Limb (tissue), 2 donors: ENCODE measurements at regions not wholly inside any gene's neighbourhood (a gene's known extent, or its start where the extent isn't known, plus 50 kb on each side); places are given as distances from the start of the nearest gene placed in this dataset.
"Not testable (repeated sequence)": the region's sequence is repeated elsewhere in the genome, so short reads cannot be mapped to it uniquely, and the experiment has no call there.

Source experiments
- DNase-seq, 2 donors: peaks; one replicate each; pipeline ENCODE4 v3.0.0-alpha.2; 2016; ENCODE audit errors: extremely low spot score in 2 of 2

DNA sequence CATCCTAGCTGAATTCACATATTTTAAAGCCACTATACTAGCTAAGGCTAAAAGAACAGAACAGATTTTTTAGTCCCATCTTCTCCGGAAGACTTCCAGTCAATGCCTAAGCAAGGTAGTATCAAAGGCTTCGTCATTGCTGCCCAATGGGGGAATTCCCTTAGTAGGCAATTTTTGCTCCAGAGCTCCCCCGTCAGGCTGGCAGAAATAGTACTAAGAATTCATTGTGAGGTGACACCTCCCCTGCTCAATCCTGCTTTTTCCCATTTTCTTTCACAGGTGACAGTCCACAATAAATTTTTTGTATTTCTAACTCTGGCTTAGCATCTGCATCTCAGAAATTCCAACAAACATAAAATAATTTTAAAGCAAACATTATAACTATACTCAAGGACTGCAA lies 52.8 kb upstream of the SRSF6 start:
- no peak for DNase-seq

DNA sequence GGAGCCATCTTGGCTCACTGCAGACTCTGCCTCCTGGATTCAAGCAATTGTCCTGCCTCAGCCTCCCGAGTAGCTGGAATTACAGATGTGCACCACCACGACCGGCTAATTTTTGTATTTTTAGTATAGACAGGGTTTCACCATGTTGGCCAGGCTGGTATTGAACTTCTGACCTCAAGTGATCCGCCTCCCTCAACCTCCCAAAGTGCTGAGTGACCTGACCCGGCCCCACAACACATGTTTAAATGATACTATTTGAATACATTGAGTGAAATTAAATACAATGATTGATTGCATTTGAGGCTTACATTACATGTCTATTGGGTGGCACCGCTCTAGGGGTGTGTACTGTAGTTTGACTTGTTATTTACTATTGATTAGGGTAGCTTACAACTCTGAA lies 56.8 kb upstream of the SRSF6 start:
- not testable (repeated sequence) for DNase-seq

DNA sequence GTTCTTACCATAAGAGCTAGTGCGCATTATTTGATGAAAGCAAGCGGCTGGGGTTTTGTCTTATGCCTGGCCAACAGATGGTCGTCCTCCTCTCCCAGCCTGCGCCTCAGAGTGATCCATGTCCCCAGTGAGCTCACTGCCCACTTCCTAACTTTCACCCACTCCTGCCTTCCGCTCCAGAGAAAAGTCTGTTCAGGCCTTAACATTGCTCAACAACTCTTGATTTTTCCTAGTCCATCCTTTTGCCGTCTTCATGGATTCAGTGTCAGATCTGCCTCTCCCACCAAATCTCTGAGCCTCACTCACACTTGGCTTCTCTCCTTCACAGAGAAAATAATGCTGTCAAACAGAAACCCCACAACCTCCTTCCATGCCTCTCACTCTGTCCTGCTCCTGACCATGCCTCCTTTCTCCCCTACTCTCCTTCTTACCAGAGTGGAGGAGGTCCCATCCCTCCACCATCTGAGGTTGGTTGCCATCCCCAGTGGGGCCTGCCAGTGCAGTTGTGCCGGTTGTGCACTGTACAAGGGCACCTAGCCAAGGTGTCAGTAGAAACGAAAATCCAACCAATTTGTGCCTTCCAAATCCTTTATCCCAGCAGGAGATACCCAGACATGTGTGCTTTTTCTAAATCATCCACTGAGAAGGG lies 58.9 kb upstream of the SRSF6 start:
- DNase-seq = no peak

DNA sequence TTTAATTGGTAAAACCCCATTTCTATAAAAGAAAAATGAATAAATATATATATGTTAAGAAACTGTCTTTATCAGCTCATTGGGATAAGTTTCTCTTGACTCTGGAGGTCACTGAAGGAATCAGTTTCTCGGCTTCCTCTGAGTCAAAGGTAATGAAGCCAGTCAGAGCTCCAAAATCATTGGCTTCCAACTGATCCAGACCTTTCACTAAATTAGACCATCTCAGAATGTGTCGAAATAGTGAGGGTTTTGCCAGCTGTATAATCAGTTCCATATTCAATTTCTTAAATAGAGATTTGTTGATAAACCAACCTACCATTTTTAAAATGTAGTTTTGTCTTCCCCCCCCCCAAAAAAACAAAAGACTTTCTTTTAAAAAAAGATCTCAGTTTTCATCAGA lies 60.5 kb upstream of the SRSF6 start:
- no peak for DNase-seq

DNA sequence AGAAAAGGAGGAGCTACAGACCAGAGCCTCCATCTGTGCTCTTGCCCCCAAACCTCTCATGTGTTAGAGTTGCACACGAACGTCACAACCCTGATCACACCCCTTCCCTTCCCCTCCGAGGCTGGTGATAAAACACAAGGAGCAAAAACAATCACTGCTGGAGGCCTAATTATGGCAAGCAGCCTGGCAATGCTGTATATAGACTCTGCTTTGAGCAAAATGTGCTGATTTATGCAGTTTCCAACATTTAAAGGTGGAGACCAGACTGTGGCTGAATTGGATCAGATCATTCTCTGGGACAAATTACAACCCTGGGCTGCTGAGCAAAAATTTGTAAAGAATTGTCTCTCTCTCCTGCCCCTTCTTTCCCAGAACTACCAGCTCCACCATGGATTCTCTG lies 64.6 kb upstream of the SRSF6 start:
- no peak for DNase-seq

DNA sequence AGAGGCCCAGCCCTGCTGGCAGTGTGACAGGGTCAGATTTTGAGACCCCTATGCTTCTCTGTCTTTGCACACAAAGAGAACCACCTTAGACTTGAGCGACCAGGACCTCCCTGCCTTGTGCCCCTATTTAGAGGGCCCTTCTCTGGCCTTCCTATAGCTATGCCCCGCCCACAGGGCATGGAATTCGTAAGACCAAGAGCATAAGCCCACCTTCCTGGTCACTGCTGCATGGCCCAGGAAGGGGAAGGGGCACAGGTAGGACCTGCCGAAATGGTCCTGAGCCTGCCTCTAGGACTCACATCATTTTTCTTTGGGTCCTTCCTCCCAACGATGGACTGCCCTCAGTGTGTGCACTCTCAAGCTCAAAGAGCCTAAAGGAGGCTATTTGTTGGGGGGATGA lies 65.1 kb upstream of the SRSF6 start:
- no peak for DNase-seq

DNA sequence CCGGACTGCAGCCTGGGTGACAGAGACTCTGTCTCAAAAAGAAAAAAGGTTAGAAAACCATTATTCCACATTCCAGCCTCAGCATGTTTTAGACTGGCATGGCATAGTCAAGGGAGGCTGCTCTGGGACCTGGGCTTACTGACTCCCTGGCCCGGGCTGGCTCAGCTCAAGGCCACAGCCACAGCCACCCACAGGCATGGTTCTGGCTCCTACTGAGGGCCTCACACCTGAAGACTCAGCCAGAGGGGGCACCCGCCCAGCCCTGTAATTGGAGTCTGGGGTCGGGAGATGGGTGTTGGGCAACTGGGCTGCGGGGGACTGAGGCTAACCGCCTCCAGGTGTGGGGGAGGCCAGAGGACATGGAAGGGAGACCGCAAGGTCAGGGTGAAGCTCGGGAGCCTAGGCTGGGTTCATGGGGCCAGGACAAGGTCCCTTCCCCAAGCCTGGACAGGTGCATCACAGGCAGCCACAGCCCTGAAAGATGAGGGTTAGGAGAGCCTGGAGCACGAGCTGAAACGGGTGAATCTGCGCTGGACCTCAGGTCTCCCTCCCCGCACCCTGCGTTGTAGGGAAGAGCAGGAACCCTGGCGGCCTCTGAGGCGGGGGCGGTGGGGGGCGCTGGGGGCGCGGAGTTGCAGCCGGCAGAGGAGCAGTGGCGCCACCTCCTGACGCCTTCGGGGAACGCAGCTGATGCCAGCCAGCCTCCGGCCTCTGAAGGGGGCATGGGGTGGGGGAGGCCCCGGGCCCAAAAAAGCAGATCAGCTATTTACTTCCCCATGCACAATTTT lies 67.7 kb upstream of the SRSF6 start:
- DNase-seq = peak in 1 of 2 donors; percentile 45

DNA sequence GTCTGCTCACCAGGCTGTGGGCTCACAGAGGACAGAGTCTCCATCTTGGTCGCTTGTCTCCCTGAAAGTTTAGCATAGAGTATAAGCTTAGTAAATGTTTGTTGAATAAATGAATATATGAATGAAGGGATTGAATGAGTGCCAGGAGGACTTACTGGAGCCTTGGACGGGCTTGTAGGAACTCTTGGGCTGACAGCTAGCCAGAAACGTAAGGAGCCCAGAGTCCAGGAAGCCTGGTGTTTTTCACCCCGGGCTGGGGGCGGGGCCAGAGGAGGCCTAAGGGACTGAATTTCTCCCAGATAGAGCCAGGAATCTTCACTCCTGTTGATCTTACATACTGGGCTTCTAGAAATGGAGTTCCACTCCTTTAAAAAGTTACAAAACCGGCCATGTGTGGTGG lies 68.5 kb upstream of the SRSF6 start:
- no peak for DNase-seq

DNA sequence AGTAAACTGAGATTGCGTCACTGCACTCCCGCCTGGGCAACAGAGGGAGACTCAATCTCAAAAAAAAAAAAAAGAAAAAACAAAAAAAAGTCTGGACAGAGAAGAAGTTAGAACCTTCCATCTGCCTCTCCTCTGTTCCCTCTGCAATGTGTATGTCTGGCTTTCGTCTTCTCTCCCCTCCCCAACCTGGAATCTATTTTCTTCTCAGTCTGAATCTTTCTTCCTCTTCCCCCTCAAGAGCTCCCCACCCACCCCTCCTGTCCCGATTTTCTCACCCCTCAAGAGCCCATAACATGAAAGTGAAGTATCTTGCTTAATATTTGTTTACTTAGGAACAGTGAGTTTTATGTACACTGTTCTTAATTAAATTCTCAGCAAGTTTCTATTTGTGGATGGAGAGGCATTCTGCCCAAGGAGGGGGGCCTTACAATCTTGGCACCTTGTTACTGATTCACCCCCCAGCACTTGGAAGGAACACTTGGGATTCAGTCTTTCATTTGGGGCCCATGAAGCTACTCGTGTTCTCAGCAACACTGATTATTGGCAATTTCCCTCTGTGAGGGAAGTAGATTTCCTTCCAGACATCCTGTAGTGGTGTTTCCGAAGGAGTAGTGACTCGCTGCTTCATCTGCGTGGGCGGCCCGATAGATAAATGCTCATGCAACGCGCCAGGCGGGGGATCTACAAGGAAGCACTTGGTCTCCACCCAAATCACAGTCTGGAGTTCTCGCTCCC lies 69.3 kb upstream of the SRSF6 start:
- peak in 1 of 2 donors; percentile 22 for DNase-seq

DNA sequence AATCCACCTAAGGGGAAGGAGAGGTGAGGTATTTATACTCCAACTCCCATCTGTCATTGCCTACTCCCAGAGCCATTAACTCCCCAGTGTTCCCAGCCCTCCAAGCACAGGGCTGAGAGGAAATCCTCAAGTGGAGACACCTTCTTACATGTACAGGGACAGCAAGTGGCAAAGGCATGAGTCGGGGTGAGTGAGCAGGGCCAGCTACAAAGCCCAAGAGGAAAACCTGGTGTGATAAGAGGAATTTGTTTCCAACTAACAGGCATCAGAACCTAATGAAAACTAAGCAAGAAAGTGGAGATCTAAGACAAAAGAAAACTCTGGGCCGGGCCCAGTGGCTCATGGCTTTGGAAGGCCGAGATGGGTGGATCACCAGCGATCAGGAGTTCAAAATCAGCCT lies 70.0 kb upstream of the SRSF6 start:
- no peak for DNase-seq

DNA sequence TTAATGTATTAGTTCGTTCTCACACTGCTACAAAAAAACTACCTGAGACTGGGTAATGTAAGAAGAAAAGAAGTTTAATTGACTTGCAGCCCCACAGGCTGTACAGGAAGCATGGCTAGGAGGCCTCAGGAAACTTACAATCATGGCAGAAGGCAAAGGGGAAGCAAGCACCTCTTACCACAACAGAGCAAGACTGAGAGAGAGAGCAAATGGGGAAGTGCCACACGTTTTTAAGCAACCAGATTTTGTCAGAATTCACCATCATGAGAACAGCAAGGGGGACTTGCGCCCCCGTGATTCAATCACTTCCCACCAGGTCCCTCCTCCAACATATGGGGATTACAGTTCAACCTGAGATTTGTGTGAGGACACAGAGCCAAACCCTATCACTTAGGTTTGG lies 70.8 kb upstream of the SRSF6 start:
- DNase-seq = no peak

DNA sequence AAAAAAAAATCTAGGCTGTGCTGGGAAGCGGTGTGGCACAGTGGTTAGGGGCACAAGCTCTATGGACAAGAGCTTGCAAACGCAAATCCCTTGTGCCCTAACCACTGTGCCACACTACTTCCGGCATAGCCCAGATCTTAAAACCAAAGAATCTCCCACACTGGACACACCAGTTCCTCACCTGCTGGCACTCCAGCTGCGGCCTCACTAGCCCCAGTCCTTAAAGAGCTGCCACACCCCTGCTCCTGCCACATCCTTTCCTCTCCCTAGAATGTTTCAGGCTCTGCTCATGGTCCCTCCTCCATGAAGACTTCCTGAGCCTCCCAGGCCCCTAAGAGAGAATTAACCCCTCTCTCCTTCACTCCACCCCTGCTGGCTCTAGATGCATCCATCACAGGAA lies 71.8 kb upstream of the SRSF6 start:
- DNase-seq = no peak

DNA sequence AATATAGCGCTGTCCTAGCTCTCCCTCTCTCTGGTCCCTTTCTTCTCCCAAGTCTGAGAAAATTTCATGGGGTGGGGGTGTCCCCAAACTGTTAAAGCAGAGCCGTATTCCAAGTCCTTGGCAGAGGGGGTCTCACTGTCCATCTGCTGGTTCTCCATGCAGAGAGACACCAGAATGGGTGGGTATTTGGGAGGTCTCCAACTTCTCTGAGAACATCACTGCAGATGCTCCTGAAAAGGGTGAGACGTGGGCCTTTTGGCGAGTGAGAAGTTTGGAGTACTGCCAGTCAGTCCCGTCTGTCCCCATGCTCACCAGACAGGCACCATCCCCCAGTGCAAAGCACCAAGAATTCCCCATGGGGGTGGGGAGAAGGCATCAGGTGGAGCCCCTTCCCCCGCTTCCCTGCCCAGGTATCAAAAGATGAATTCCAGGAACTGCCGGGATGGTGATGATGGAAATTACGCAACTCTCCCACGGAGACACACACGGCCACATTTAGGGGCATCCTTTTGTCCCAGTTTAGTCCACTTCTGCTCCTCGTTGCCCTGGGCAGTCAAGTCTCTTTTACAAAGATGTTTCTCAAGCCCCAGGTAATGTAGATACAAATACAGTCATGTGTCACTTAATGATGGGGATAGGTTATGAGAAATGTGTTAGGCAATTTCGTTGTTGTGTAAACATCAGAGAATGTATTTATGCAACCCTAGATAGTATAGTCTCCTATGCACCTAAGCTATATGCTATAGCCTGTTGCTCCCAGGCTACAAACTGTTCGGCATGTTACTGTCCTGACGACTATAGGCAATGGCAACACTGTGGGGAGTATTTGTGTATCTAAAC lies 73.4 kb upstream of the SRSF6 start:
- DNase-seq = no peak

DNA sequence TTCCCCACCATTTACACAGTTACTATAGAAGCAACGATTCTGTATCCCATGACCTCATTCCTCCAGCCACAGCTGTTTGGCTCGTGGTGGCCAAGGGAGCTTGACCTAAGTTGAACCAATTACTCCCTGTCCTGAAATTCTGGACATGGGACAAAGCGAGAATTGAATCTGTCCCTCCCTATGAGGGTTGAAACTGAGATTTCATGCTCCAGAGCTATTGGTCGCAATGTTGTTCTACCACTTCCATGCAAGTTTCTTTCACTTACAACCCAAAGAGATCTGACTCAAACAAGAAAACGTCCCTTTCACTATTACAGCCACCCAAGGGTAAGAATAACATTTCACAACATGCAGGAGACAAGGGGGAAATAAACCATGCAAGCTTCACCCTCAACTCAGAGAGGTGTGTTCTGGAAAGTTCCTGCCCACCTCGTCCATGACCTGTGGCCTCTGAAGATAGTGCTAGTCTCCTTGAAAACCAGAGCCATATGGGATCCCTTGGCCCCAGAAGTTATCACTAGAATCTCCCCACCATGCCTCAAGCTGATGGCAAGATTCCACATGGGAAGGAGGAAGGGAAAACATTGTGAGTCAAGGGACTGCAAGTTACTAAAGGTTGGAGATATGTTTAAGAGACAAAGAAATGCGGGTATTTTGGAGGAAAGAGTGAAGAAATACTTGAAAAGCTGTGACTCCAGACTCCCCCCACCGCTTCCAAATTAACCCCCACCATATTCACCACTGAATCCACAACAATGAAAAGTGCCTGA lies 74.5 kb upstream of the SRSF6 start:
- no peak for DNase-seq

DNA sequence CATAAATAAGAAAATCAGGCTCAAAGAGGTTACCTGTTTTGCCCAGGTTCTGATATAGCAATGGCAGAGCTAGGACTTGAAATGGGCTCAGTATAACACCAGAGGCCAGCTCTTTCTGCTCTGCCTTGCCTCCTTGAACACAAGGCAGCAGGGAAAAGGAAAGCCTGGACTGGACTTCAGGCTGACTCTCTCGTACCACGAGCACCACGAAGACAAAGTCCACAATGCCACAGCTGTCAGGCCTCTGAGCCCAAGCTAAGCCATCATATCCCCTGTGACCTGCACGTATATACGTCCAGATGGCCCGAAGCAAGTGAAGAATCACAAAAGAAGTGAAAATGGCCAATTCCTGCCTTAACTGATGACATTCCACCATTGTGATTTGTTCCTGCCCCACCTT lies 75.6 kb upstream of the SRSF6 start:
- DNase-seq = not testable (repeated sequence)

DNA sequence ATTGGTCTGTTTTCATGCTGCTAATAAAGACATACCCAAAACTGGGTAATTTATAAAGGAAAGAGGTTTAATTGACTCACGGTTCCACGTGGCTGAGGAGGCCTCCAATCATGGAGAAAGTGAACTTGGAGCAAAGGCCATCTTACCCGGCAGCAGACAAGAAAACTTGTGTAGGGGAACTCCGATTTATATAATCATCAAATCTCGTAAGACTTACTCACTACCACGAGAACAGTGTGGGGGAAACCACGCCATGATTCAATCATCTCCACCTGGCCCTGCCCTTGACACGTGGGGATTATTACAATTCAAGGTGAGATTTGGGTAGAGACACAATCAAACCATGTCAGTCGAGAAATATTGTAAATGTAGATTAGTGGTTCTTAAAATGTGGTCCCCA lies 76.2 kb upstream of the SRSF6 start:
- not testable (repeated sequence) for DNase-seq

DNA sequence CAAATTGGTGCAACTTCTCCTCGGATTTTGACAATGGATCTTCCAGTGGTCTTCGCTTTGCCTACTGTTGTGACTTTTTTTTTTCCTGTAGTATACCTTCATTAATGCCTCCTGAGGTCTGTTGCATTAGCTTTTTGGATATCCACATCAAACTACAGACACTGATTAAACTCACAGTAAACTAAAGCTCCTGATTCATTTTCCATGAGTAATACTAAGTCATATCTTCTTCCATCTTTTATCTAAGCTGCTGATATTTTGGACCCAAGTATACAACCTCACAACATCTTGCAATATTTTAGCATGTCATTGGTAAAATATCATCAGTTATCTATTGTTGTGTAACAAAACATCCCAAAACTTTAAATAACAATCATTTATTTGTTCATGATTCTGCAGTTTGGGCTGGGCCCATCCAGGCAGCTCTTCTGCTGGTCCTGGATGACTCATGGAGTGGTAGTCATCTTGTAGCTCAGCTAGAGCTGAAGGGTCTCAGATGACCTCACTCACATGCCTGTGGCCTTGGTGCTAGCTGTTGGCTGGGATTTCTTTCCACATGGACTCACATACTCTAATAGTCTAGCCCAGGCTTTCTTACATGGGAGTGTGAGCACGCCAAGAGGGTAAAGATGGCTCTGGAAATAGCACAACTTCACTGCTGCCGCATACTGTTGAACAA lies 78.3 kb upstream of the SRSF6 start:
- DNase-seq = no peak

DNA sequence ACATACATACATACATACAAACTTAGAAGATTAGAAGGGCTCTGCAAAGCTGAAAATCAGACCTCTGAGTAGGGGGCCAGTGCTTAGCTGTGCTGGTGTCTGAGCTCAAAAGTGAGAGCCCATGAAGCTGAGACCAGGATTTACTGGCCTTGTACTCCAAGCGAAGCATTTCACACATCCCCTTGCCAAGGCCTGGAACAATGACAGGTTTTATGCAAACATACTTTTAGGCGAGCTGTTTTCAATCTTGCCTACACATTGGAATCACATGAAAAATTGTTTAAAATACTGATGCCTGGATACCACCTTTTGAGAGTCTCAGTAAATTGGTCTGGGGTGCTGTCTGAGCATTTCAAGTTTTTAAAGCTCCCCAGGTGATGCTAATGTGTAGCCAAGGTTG lies 80.9 kb upstream of the SRSF6 start:
- no peak for DNase-seq

DNA sequence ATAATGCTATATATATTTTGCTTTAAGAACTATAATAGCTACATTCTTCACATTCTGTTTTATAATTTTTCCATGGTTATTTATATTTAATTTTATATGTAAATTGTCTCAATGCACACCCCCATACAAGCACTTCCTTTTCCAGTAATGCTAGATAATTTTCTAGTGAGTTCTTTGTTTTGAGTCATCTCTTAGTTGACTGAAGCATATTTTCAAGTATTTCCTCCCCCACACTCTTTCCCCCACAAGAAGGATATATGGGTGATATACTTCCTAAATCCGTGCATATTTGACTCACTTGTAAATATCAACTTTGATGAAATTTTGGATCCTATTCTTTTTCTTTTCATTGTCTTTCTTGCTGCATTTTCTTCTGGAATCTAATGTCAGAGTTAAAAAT lies 82.1 kb upstream of the SRSF6 start:
- DNase-seq = no peak

DNA sequence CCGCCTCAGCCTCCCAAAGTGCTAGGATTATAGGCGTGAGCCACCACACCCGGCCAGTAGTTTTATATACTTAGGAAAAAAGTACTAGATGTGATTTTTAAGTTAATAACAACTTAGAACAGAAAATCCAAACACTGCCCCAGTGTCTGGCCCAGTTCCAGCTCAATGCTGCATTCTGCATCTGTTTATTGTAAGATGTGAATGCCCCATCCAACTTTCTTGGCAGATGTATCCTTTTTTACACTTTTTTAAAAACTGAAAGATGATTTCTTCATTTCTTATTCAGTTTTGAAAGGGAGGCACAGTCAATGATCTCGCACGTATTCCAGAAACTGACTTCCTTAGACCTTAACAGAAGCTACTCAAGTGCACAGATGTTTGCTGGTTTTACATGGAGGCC lies 85.6 kb upstream of the SRSF6 start:
- no peak for DNase-seq
